NCI-H774 (cell line): ENCODE measurements at regions not wholly inside any gene's neighbourhood (a gene's known extent, or its start where the extent isn't known, plus 50 kb on each side); places are given as distances from the start of the nearest gene placed in this dataset.
"Not testable (repeated sequence)": the region's sequence is repeated elsewhere in the genome, so short reads cannot be mapped to it uniquely, and the experiment has no call there.

Experiments
- DNase-seq: peaks from one replicate; lab custom pipeline; 2025; lab: John Stamatoyannopoulos, UW

- DNase-seq, result no peak
These were observed 53.4 kb downstream of the MC4R start for GRCh38 chr18:60319129-60319528.

DNA sequence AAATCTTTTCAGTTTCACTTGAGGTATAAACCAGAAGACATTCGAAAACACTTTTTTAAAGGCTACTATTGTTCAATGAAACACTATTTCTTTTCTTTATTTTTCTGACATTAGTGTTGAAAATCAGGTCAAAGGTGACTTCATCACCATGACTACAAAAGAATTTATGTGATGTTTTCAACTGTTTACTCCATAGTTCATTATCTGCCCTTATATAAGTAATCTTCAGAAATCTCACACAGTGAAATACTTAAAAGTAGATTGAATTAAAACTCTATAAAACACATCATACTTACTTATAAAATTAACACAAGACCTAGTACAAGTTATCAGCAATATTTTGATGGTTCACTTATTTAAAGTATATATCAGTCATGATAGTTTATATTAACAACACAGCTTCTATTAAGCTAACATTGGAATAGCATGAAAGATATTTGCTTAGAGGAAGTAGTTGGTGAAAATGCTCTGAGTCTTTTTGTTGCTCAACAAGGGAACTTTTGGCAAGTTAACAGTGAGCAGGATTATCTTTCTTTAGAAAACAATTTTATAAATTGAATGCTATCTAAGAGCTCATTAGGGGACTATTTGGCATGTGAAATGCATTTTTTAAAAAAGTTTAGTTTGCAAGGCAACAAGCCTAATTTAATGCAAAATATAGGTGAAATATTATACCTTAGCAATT lies 60.8 kb downstream of the MC4R start:
- no peak for DNase-seq

DNA sequence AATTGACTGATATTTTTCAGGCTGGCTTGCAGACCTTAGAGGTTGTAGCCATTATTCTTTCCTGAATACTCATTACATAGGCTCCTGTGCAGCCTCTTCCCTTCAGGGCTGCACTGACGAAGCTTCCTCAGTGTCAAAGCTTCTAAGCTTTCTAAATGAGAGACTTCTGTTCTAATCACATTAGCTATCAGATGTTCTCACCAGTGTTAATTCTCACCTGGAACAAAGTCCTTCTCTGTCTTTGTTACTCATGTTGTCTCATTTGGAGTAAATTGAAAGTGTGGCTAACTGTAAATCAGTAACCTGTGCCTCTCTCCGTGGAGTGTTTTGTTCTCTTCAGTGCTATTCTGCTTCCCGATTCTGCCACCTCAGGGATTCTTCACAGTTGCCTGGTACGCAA lies 76.9 kb downstream of the MC4R start:
- peak; percentile 21 for DNase-seq

- no peak for DNase-seq
These were observed 80.4 kb downstream of the MC4R start for GRCh38 chr18:60292186-60292585.

DNA sequence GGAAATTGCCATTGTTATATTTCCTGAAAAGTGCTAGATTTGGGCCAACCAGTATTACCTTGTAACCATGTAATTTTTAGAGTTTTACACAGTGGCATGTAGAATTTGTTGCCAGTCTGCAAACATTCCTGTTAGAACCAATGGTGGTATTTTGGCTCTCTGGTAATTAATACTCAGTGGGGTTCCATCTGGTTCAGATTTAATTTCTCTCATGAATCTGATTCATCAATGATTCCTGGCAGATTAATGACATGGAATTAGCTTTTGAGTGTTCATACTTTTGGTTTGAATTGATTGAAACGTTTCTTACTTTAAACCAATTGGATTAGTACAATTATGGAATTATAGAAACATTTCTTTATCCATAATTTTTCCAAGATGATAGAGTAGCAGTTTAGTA lies 93.2 kb downstream of the MC4R start:
- DNase-seq, result no peak

- no peak for DNase-seq
These were observed 94.6 kb downstream of the MC4R start for GRCh38 chr18:60277855-60278480.

DNA sequence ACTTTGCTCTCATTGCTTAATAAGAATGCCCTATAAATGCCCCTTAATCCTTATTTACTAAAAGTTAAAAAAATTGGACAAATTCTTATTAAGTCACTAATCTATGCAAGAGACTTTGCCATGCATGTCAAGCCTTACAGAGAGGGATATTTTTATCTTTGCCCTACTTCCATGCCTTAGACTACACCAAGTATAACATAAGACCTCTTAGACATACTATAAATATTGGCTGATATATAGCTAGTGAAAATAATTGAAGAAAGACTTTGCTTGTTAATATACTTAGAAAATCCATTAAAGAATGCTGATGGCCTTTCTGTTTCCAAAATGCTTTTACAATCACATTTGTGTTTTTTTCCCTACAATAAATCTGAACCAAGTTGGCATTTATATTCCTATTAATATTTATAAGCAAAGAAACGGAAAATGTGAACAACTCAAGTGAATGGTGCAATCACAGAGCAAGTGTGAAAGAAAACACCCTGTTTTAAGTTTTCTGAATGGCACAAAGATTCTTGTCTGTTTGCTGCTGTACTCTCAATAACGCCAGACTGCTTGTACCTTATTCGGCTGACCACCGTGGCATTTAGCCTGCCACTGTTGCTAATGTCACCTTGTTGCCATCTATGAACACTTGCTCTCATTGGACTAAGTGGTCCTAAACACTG lies 105.0 kb downstream of the MC4R start:
- no peak for DNase-seq

- no peak for DNase-seq
These were observed 106.0 kb downstream of the MC4R start for GRCh38 chr18:60266558-60266957.

- DNase-seq, result no peak
These were observed 113.4 kb downstream of the MC4R start for GRCh38 chr18:60259052-60259681.

DNA sequence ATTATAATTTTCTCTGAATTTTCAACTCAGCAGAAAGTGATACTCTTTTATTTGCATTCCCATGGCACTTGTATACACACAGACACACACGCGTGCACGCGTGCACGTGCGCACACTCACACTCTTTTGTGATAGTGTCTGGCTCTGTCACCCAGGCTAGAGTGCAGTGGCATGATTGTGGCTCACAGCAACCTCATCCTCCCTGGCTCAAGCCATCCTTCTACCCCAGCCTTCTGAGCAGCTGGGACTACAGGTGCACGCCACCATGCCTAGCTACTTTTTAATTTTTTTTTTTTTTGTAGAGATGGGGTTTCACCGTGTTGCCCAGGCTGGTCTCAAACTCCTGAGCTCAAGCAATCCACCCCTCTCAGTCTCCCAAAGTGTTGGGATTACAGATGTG lies 123.2 kb downstream of the MC4R start:
- no peak for DNase-seq

GRCh38 chr18:60248336-60249330 lies 123.9 kb downstream of the MC4R start:
- DNase-seq, result no peak

- DNase-seq, result no peak
These were observed 125.5 kb downstream of the MC4R start for GRCh38 chr18:60247103-60247502.

DNA sequence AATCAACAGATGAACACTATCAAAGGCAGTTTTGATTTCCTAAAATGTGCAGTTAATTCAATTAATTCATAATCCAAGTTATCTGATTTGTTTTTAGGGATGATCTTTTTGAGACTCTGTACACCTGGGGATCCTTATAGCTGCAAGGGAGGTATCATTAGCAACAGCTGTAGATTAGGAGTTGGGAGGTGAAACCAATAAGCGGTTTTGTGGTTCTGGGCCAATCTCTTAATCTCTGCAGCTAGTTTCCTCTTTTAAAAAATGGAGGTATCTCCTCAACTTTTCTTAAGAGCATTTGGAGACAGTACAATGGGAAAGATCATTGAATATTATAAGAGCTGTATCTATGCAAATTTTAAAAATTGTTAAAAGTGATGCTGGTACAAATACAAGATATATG lies 126.0 kb downstream of the MC4R start:
- no peak for DNase-seq

- DNase-seq, result no peak
These were observed 127.5 kb downstream of the MC4R start for GRCh38 chr18:60245096-60245495.

GRCh38 chr18:60239024-60239710 lies 133.4 kb downstream of the MC4R start:
- not testable (repeated sequence) for DNase-seq

DNA sequence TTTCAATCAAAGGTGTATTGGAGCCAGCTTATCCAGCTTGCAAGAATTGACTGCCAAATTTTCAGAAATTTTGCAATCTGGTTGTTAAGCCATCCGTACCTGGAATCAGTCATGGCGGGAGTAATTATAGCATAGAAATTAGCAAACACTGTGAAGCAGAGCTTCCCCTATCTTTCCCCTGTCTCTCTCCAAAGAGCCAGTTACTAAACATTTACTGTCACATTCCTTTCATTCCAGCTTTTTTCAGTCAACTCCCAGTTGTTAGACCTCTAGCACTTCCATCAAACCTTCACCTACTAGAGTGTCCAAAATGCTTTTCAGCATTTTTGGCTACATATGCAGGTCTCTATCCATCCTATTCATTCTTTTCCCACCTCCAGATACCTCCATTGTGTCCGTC lies 137.4 kb downstream of the MC4R start:
- no peak for DNase-seq

DNA sequence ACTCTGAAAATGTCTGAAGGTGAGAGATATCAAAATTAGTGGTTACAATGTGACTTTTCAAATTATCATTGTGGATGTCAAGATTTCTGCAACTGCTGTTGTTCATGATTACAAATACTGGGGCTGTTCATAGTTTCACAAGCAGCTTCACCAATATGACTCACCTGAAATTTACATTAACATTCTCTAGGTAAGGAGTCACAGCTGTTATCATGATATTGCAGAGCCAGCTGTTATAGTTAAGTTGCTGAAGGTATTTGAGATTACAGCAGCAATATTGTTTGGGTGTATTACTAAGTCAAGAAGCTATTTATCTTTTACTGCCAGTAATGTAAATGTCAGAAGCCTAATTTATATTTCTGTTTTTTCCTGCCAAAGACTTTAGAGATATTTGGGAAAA lies 140.0 kb downstream of the MC4R start:
- no peak for DNase-seq

GRCh38 chr18:60228609-60229595 lies 143.7 kb downstream of the MC4R start:
- DNase-seq, result no peak

DNA sequence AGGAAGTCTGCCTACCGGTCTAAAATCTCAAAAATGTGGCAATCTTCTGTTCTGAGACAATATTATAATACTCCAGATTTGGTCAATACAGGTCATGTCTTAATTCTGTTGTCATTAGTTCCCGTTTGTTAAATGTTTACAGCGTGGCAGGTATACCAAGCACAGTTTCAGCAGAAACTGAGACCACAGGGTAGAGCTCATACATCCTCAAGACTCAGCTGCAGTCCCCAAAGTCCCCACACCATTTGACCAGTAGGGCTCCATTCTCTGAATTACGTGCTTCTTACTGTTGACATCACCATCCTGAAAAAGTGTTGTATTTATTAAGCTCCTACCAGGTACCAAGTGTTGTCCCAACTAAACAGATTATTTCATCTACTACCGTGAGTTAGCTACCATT lies 157.1 kb downstream of the MC4R start:
- no peak for DNase-seq

DNA sequence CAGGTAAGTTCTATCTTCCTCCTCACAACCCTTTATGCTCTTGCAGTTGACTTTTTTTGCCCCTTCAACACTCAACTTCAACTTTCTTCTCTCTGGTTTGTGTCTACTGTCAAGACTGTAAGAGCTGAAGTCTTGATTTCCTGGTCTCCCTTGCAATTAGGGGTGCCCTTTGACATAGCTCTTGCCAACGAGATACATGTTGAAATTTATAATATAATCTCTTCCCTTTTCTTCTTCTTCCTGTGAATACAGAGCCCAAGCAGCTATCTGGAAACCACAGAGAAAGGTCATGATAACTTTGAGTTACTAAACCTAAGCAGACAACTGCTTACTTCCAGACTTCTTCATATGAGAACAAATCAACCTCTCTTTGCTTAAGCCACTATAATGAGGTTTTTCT lies 163.5 kb downstream of the MC4R start:
- DNase-seq, result no peak
